ENCODE measurements at regions not wholly inside any gene's neighbourhood (a gene's known extent, or its start where the extent isn't known, plus 50 kb on each side); places are given as distances from the start of the nearest gene placed in this dataset.

GRCh38 chrX:33465137-33465536 lies 253.8 kb upstream of the DMD start:
- Histone ChIP-seq H3K9me2 (replicated peaks; ENCODE audit: insufficient read depth, low read length) (no peaks in the 10 kb centered on the region), H3K27ac (ENCODE audit: low read length) (no peak overlapping the region), H3K79me2 (ENCODE audit: low read length) (no peaks in the 10 kb centered on the region), H3K27me3 (ENCODE audit: low read length) (no peaks in the 10 kb centered on the region), H3K9ac (ENCODE audit: low read length) (no peak overlapping the region), H2AFZ (ENCODE audit: low read length) (no peak overlapping the region), H3K9me3 (ENCODE audit: low read length) (peaks cover 7% of the 10 kb centered on the region; the same call in 1 of the 2 replicates), H4K20me1 (ENCODE audit: insufficient read depth, low read depth, low read length) (no peaks in the 10 kb centered on the region), H3K4me2 (ENCODE audit: low read depth, low read length, poor library complexity, severe bottlenecking) (no peak overlapping the region), H3K4me1 (ENCODE audit: low read length) (no peaks in the 10 kb centered on the region), H3K4me3 (ENCODE audit: low read length) (no peak overlapping the region), H3K36me3 (ENCODE audit: insufficient read depth, low read length) (no peaks in the 10 kb centered on the region)
- DNase-seq: peak; percentile 41

- Histone ChIP-seq H3K79me2 (ENCODE audit: low read length) (no peaks in the 10 kb centered on the region), H3K9me2 (replicated peaks; ENCODE audit: insufficient read depth, low read length) (no peaks in the 10 kb centered on the region), H4K20me1 (ENCODE audit: insufficient read depth, low read depth, low read length) (no peaks in the 10 kb centered on the region), H3K27me3 (ENCODE audit: low read length) (no peaks in the 10 kb centered on the region), H2AFZ (ENCODE audit: low read length) (no peak overlapping the region), H3K4me3 (ENCODE audit: low read length) (no peak overlapping the region), H3K9ac (ENCODE audit: low read length) (no peak overlapping the region), H3K27ac (ENCODE audit: low read length) (no peak overlapping the region), H3K4me1 (ENCODE audit: low read length) (no peaks in the 10 kb centered on the region), H3K9me3 (ENCODE audit: low read length) (no peaks in the 10 kb centered on the region; the same call in 1 of the 2 replicates), H3K4me2 (ENCODE audit: low read depth, low read length, poor library complexity, severe bottlenecking) (no peak overlapping the region), H3K36me3 (ENCODE audit: insufficient read depth, low read length) (no peaks in the 10 kb centered on the region)
- no peak for DNase-seq
These were observed 245.8 kb upstream of the DMD start for GRCh38 chrX:33457102-33457501.

DNA sequence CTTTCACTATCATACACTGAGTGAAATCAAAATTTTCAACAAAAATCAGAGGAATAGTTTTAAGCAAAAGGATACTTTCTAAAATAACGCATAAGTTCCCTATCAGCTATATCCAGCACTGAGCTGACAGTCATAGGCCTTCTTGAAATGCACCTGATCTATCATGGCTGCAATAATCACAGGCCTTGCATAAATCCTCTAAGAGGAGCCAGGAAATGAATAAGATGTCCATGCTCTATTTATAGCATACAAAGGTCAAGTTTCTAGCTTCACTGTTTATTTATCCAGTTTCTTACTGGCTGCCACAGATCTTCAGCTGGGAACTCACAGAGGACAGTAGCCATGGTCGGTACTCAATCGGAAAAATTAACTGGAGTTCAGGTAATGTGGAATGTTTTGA lies 235.9 kb upstream of the DMD start:
- no peak overlapping the region for H3K4me2 ChIP-seq (ENCODE audit: low read depth, low read length, poor library complexity, severe bottlenecking)
- H3K36me3 ChIP-seq (ENCODE audit: insufficient read depth, low read length): no peaks in the 10 kb centered on the region
- no peak overlapping the region for H3K27ac ChIP-seq (ENCODE audit: low read length)
- no peaks in the 10 kb centered on the region for H3K4me1 ChIP-seq (ENCODE audit: low read length)
- H3K9me3 ChIP-seq (ENCODE audit: low read length): no peaks in the 10 kb centered on the region
- H2AFZ ChIP-seq (ENCODE audit: low read length): no peak overlapping the region
- H3K9ac ChIP-seq (ENCODE audit: low read length): no peak overlapping the region
- H3K4me3 ChIP-seq (ENCODE audit: low read length): no peak overlapping the region
- H3K27me3 ChIP-seq (ENCODE audit: low read length): no peaks in the 10 kb centered on the region
- no peaks in the 10 kb centered on the region for H4K20me1 ChIP-seq (ENCODE audit: insufficient read depth, low read depth, low read length)
- no peaks in the 10 kb centered on the region for H3K9me2 ChIP-seq (replicated peaks; ENCODE audit: insufficient read depth, low read length)
- DNase-seq: no peak
- no peaks in the 10 kb centered on the region for H3K79me2 ChIP-seq (ENCODE audit: low read length)

- no peak overlapping the region for H3K4me2 ChIP-seq (ENCODE audit: low read depth, low read length, poor library complexity, severe bottlenecking)
- DNase-seq: peak; percentile 88
These were observed 223.1 kb upstream of the DMD start for GRCh38 chrX:33434256-33435092.

DNA sequence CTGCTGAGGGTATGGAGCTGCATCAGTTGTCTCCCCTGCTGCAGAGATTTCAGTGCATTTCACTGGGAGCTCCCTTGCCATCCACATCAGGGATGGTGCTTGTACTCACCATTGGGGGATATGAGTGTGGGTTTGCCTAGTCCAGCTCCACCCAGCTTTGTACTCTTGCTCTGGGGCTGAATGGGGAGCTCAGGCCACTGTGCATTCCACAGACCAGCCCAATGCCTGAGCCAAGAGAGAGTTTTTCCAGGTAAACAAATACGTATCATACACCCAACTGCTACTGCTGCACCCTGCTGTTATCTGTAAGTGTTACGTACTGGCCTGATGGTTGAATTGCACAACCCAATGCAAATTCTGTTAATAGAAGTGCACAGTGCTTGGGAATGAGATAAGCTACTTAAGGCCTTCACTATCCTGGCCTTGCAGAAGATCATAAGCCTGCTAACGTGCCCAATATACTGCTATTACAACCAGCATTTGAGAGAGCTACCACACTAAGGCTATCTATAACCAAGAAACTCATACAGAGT lies 205.0 kb upstream of the DMD start:
- no peaks in the 10 kb centered on the region for H4K20me1 ChIP-seq (ENCODE audit: insufficient read depth, low read depth, low read length)
- no peaks in the 10 kb centered on the region for H3K27me3 ChIP-seq (ENCODE audit: low read length)
- H3K27ac ChIP-seq (ENCODE audit: low read length): no peak overlapping the region
- no peak for DNase-seq
- no peak overlapping the region for H3K4me3 ChIP-seq (ENCODE audit: low read length)
- no peaks in the 10 kb centered on the region for H3K36me3 ChIP-seq (ENCODE audit: insufficient read depth, low read length)
- no peak overlapping the region for H2AFZ ChIP-seq (ENCODE audit: low read length)
- no peaks in the 10 kb centered on the region for H3K4me1 ChIP-seq (ENCODE audit: low read length)
- H3K9me3 ChIP-seq (ENCODE audit: low read length): peaks cover 12% of the 10 kb centered on the region
- no peak overlapping the region for H3K4me2 ChIP-seq (ENCODE audit: low read depth, low read length, poor library complexity, severe bottlenecking)
- no peaks in the 10 kb centered on the region for H3K79me2 ChIP-seq (ENCODE audit: low read length)
- H3K9ac ChIP-seq (ENCODE audit: low read length): no peak overlapping the region
- no peaks in the 10 kb centered on the region for H3K9me2 ChIP-seq (replicated peaks; ENCODE audit: insufficient read depth, low read length)

More at GRCh38 chrX:33434256-33435092, 223.1 kb upstream of the DMD start:
- Histone ChIP-seq H3K9me3 (ENCODE audit: low read length) (no peaks in the 10 kb centered on the region), H3K36me3 (ENCODE audit: insufficient read depth, low read length) (no peaks in the 10 kb centered on the region), H2AFZ (ENCODE audit: low read length) (peak overlapping the region; percentile 41; the same call in 1 of the 2 replicates), H3K4me1 (ENCODE audit: low read length) (no peaks in the 10 kb centered on the region), H4K20me1 (ENCODE audit: insufficient read depth, low read depth, low read length) (no peaks in the 10 kb centered on the region), H3K27ac (ENCODE audit: low read length) (no peak overlapping the region), H3K4me3 (ENCODE audit: low read length) (no peak overlapping the region), H3K9ac (ENCODE audit: low read length) (no peak overlapping the region), H3K79me2 (ENCODE audit: low read length) (no peaks in the 10 kb centered on the region), H3K9me2 (replicated peaks; ENCODE audit: insufficient read depth, low read length) (no peaks in the 10 kb centered on the region), H3K27me3 (ENCODE audit: low read length) (no peaks in the 10 kb centered on the region)

DNA sequence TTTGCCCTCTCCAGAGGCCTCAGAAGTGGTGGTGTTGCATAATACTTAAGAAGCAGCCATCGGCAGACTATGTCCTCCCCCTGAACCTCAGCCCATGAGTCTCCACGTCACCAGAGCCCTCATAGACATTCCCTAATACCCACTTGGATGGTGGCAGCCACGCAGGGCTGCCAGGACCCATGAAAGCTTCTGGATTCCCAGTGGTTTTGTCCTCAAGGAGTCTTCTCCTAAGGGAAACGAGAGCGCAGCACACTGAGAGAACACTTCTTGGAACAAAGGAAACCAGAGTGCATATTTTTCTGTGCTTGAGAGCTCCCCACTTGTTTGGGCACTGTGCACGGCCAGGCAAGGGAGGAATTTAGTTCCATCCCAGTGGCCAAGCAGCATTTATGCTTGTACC lies 204.1 kb upstream of the DMD start:
- Histone ChIP-seq H3K4me1 (ENCODE audit: low read length) (no peaks in the 10 kb centered on the region), H3K27me3 (ENCODE audit: low read length) (no peaks in the 10 kb centered on the region), H3K9me2 (replicated peaks; ENCODE audit: insufficient read depth, low read length) (no peaks in the 10 kb centered on the region), H3K4me3 (ENCODE audit: low read length) (no peak overlapping the region), H3K27ac (ENCODE audit: low read length) (no peak overlapping the region), H3K9ac (ENCODE audit: low read length) (no peak overlapping the region), H4K20me1 (ENCODE audit: insufficient read depth, low read depth, low read length) (no peaks in the 10 kb centered on the region), H3K36me3 (ENCODE audit: insufficient read depth, low read length) (no peaks in the 10 kb centered on the region), H3K79me2 (ENCODE audit: low read length) (no peaks in the 10 kb centered on the region), H2AFZ (ENCODE audit: low read length) (no peak overlapping the region), H3K4me2 (ENCODE audit: low read depth, low read length, poor library complexity, severe bottlenecking) (no peak overlapping the region), H3K9me3 (ENCODE audit: low read length) (peaks cover 12% of the 10 kb centered on the region)
- DNase-seq: no peak

- DNase-seq: no peak
- Histone ChIP-seq H3K27me3 (ENCODE audit: low read length) (no peaks in the 10 kb centered on the region), H3K27ac (ENCODE audit: low read length) (no peak overlapping the region), H3K9me2 (replicated peaks; ENCODE audit: insufficient read depth, low read length) (no peaks in the 10 kb centered on the region), H3K4me2 (ENCODE audit: low read depth, low read length, poor library complexity, severe bottlenecking) (no peak overlapping the region), H3K4me1 (ENCODE audit: low read length) (no peaks in the 10 kb centered on the region), H4K20me1 (ENCODE audit: insufficient read depth, low read depth, low read length) (no peaks in the 10 kb centered on the region), H3K36me3 (ENCODE audit: insufficient read depth, low read length) (no peaks in the 10 kb centered on the region), H3K79me2 (ENCODE audit: low read length) (no peaks in the 10 kb centered on the region), H2AFZ (ENCODE audit: low read length) (no peak overlapping the region), H3K4me3 (ENCODE audit: low read length) (no peak overlapping the region), H3K9ac (ENCODE audit: low read length) (no peak overlapping the region), H3K9me3 (ENCODE audit: low read length) (no peaks in the 10 kb centered on the region; the same call in 1 of the 2 replicates)
These were observed 174.2 kb upstream of the DMD start for GRCh38 chrX:33385546-33385945.

DNA sequence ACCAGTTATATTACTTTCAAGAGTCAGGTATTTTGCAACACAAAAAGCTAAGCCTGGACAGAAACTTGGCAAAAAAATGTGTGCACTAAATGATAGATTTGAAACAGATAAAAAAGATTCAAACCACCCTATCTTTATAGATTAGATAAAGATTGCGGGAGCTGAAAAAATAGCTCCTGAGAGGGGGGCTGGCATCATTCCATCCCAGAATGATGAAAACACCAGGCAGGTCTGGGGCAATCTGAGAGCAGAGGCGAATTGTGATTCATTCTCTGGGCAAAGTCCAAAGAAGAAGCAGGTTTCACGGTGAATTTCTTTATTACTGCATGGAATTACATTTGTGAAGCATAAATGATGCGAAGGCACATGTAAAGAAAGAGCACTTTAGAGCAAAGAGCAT lies 168.5 kb upstream of the DMD start:
- Histone ChIP-seq H2AFZ (ENCODE audit: low read length) (no peak overlapping the region), H3K36me3 (ENCODE audit: insufficient read depth, low read length) (no peaks in the 10 kb centered on the region), H3K79me2 (ENCODE audit: low read length) (no peaks in the 10 kb centered on the region), H3K4me2 (ENCODE audit: low read depth, low read length, poor library complexity, severe bottlenecking) (no peak overlapping the region), H3K9me2 (replicated peaks; ENCODE audit: insufficient read depth, low read length) (no peaks in the 10 kb centered on the region), H4K20me1 (ENCODE audit: insufficient read depth, low read depth, low read length) (no peaks in the 10 kb centered on the region), H3K4me3 (ENCODE audit: low read length) (no peak overlapping the region), H3K27ac (ENCODE audit: low read length) (no peak overlapping the region), H3K27me3 (ENCODE audit: low read length) (no peaks in the 10 kb centered on the region), H3K9me3 (ENCODE audit: low read length) (no peaks in the 10 kb centered on the region), H3K9ac (ENCODE audit: low read length) (no peak overlapping the region), H3K4me1 (ENCODE audit: low read length) (no peaks in the 10 kb centered on the region)
- DNase-seq: no peak
